HG02973 (cell line): ENCODE measurements at regions not wholly inside any gene's neighbourhood (a gene's known extent, or its start where the extent isn't known, plus 50 kb on each side); places are given as distances from the start of the nearest gene placed in this dataset.
"Not testable (repeated sequence)": the region's sequence is repeated elsewhere in the genome, so short reads cannot be mapped to it uniquely, and the experiment has no call there.

Experiments used
- ATAC-seq: cut with Tn5 transposase; IDR thresholded peaks from one replicate; pipeline ENCODE4 v1.9.1; 2021; ENCODE audit warnings: moderate library complexity; ENCODE audit not compliant: unreplicated experiment

- ATAC-seq, result no peak
Observed at GRCh38 chr15:93382200-93382820, 293.3 kb upstream of the RGMA start.

- ATAC-seq, result no peak
Observed at GRCh38 chr15:93378558-93378957, 289.5 kb upstream of the RGMA start.

GRCh38 chr15:93372865-93373223 lies 283.8 kb upstream of the RGMA start:
- ATAC-seq, result no peak

DNA sequence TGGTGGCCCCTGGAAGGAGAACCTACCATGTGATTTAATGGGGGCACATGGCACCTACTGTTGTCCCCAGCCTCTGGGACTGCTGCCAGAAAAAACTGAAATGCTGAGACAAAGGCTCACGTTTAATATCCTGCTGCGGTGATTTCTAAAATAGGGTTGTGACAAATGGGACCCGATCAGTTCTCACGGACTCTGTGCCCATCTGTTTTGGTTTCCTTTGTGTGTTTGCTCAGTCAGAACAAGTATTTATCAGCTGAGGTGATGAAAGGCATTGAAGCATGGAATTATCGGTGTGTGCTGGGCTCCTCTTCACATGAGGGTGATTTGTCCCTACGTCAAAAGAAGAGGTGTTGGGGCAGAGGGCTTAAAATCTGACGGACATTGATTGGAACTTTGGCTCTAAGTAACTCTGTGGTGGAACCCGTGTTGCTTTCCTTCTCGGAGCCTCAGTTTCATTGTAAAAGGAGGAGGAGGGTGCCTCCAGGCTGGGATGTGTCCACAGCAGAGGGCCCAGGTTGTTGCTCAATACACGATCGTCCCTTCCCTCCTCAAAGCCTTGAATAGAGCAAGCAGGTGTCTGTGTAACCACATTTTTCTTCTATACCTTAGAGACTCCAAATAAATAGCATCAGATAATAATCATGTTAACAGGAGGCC lies 283.3 kb upstream of the RGMA start:
- no peak for ATAC-seq

GRCh38 chr15:93366387-93367100 lies 277.5 kb upstream of the RGMA start:
- ATAC-seq, result no peak

- no peak for ATAC-seq
Observed at GRCh38 chr15:93362821-93363220, 273.8 kb upstream of the RGMA start.

DNA sequence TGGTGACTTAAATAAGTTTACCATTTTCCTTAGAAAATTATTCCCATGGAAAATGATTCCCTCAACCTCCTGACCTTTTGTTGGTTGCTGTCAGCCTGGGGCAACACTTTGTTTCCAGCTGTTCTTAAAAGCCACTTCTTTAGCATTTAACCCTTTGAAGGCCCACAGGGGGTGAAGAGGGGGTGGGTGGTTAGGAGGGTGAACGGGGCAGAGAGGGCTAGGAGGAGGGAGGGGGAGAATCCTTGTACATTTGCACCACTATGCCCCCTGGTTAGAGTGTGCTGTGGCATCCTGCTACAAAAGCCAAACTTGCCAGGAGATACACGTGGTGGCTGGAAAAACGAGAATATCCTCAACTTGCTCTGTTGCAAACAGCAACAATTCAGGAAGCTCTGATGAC lies 273.2 kb upstream of the RGMA start:
- no peak for ATAC-seq

- no peak for ATAC-seq
Observed at GRCh38 chr15:93361703-93362102, 272.7 kb upstream of the RGMA start.

DNA sequence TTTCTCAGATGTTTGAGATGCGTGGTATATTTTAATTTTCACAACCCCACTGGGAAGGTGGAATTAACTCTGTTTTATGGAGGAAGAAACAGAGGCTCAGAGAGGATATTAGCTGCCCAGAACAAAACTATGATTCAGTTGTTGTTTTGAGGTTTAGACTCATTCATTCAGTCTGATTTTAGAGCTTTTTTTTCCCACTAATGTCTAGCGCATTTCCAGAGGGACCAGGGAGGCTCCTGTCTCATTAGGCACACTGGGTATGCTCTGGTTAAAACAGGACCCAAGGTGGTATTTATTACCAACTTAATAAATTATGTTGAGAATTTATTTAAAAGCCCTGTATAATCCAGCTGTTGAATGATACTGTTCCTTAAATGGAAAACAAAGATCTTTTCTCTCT lies 272.0 kb upstream of the RGMA start:
- ATAC-seq, result no peak

DNA sequence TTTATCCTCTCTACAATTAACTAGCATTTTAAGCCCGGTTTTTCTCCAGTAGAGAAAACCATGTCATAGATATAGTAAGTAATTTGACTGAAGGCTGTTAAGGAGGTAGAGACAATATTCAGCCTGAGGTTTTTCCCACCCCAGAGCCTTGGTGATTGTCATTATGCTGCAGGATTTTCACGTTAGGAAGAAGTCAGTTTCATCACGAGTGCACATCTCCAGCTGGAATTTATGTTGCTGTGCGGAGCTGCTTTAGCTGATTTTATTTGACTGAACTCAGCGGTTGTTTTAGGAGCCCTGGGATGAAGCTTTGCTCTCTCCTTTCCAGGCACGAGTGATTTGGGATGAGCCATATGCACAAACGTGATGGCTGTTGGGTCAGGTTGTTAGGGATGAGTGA lies 271.3 kb upstream of the RGMA start:
- no peak for ATAC-seq

DNA sequence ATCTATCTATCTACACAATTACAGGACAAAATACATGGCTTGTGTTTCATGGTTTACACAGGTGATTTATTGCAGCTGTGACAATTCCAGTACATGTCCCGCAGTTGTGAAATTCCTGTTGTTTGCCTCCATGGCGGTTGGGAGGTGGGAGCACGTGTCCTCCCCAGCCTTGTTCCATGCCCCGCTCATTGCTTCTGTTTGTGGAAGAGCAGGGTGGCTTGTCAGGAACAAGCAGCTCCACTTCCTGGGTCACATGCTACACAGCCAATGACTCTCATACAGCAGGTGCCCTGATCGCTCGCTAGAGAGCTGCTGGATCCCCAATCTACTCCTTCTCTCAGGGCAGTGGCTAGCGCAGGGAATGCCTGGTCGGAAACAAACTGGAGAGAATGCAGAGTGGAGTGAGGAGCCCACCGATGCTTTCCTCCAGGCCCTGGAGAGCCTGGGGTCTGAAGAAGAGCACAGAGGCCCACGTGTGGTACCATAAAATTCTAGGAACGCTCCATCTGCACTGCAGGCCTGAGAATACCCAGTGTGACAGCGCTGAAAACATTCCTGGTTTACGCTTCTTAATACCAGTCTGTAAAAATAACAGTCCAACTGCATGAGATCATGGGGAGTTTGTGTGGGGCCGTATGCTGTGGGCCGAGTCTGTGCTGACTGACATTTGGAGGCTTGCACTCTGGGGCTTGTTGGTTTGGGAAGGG lies 270.6 kb upstream of the RGMA start:
- ATAC-seq, result no peak

DNA sequence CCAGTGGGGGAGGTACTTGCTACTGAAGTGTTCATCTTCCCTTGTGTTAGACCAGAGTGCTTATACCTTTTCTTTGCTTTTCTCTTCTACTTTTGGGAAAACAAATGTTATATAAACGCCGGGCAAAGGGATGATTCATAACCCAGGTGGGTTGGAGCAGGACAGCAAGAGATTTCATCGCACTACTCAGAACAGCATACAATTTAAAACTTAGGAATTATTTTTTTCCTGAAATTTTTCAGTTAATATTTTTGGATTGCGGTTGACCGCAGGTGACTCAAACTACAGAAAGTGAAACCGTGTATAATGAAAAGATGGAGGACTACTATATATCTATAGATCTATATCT lies 270.0 kb upstream of the RGMA start:
- ATAC-seq, result no peak

DNA sequence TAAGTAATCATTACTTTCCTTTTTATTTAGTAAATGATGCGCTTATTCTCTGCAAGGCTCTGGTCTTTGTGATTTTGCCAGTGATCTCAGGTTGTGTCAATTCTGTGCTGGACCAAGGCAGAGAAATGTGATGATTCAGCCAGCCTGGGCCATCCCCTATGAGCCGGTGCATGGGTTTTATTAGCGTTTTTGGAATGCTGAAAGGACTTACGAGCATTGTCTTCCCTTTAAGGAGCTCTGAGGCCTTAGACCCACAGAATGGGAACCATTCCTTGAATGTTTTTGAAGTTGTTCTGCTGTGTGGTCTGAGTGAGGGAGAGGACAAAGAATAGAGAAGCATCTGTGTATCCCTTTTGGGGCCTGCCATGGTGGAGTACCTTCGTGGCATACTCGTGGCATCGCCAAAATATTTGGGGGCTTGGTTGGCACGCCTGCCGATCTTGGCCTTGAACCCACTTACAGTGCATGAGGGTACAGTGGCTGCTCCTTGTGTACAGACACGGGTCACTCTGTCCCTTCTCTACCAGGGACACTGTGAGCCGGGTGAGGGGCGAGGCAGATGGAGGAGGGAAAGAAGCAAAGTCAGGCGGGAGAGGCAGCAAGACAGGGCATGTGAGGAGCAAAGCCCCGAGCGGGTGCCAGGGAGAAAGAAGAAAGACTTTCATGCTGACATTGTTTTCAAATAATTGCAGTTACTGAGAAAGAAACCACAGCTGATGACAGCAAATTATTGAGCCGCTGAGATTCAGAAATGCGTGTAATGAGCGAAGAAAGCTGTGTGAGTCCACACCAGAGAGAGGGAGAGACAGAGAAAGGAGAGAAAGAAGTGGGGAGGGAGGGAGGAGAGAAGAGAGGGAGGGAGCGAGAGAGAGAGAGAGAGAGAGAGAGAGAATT lies 269.4 kb upstream of the RGMA start:
- ATAC-seq, result no peak

- no peak for ATAC-seq
Observed at GRCh38 chr15:93348711-93349545, 259.9 kb upstream of the RGMA start.

DNA sequence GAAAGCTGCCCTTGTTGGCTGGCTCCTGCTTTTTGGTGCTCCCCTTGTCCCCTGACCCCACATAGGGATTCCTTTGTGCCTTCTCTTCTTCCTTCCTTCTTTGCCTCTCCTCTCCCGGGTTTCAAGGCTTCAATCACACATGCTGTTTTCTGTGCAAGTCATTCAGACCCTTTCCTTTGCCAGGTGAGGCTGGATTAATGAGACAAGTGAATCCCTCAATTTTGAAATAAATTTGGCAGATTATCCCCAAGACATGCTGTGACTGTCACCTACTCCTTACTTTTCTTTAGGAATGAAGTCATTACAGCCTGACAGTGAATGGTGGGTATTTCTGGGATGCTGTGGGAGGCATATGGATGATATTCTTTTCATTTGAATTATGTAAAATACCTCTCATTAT lies 259.0 kb upstream of the RGMA start:
- ATAC-seq, result no peak

- ATAC-seq, result no peak
Observed at GRCh38 chr15:93345981-93346380, 257.0 kb upstream of the RGMA start.

DNA sequence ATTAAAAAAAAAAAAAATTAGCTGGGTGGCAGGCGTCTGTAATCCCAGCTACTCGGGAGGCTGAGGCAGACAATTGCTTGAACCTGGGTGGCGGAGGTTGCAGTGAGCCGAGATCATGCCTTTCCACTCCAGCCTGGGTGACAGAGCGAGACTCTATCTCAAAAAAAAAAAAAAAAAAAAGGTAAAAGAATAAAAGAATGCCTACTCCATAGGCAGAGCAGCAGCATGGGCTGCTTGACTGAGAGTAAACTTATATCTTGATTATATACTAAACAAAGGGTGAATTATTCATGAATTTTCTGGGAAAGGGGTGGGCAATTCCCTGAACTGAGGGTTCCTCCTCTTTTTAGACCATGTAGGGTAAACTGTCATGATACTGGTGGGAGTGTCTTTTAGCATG lies 254.4 kb upstream of the RGMA start:
- ATAC-seq, result not testable (repeated sequence)

- ATAC-seq, result no peak
Observed at GRCh38 chr15:93341164-93341563, 252.2 kb upstream of the RGMA start.

GRCh38 chr15:93340406-93340805 lies 251.4 kb upstream of the RGMA start:
- no peak for ATAC-seq

DNA sequence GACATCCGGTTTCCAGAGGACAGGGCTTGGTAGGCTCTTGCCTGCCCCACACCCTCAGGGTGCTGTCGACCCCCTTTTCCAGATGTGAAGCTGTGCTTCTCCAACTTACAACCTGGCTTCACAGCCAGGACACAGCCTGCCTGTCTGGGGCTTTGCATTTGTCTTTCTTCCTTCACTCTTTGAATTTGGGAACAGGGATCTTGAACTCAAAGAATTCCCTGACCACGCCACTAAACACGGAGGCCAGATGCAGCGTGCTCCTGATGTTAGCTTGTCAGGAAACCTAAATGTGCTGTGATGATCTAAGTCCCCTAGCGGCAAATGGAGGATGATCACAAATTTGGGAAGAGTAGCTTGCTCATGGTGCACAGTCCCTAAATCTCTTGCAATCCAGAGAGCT lies 244.8 kb upstream of the RGMA start:
- ATAC-seq, result no peak
